SIG-M5 (cell line): ENCODE measurements at regions not wholly inside any gene's neighbourhood (a gene's known extent, or its start where the extent isn't known, plus 50 kb on each side); places are given as distances from the start of the nearest gene placed in this dataset.
"Not testable (repeated sequence)": the region's sequence is repeated elsewhere in the genome, so short reads cannot be mapped to it uniquely, and the experiment has no call there.

Source experiments
- DNase-seq: peaks from one replicate; lab custom pipeline; 2025; lab: John Stamatoyannopoulos, UW

GRCh38 chr1:229924639-229925038, 142.4 kb upstream of the GALNT2 start:
- no peak for DNase-seq

- DNase-seq: no peak
Observed at GRCh38 chr1:229928767-229929166, 138.3 kb upstream of the GALNT2 start.

- DNase-seq: not testable (repeated sequence)
Observed at GRCh38 chr1:229931751-229932150, 135.3 kb upstream of the GALNT2 start.

GRCh38 chr1:229935157-229935556, 131.9 kb upstream of the GALNT2 start:
- not testable (repeated sequence) for DNase-seq

GRCh38 chr1:229938551-229938950, 128.5 kb upstream of the GALNT2 start:
- DNase-seq: no peak

DNA sequence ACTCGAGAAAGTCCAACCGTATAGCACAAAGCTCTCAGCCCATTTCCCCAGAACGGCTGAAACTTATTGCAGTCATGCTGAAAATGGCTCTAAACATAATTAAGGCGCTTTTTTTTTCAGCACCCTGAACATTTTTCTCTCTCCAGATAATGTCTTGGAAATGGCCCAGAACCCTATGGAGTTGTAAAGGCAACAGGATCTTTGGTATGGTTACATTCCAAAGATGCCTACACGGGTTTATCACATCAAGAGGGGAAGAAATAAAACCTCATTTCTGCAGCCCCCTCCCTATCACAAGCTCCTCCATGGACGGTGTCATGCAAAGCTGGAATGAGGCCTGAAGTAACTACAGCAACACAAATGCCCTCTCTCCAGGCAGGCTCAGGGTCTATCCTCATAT, 126.4 kb upstream of the GALNT2 start:
- DNase-seq: no peak

DNA sequence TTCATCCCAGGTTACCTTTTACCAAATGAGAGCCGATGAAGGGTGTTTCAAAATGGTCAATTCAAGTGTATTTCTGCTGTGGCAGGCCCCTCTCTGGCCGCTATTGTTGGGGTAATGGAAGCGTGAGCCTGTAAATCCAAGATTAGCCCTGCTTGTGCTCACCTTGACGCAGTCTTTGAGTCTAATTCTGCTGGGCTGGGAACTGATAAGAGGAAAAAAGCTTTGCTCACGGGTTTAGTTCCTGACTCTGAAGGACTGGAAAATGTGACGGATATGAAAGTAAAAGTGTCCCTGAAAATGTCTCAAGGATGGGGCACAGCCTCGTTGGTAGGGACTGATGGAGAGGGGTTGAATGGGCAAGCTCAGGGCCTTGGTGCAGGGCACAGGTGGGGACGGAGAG, 125.9 kb upstream of the GALNT2 start:
- DNase-seq: no peak

GRCh38 chr1:229941831-229942230, 125.2 kb upstream of the GALNT2 start:
- DNase-seq: no peak

DNA sequence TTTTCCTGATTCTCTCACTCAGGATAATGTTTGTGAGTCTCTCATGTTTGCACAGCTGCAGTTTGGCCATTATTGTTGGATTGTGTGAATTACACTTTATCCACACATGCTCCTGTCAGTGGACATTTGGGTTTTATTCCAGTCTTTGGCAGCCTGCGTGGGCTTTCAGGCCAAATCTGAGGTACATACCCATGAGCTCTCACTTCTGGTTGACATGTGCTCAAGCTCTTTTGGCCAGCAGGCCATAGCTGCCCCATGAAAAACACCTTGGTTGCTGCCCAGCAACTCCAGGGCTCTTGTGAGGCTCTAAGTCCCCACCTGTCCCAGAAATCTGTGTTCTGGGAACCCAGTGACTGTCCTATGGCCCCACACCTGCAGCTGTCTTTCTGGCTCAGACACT, 124.5 kb upstream of the GALNT2 start:
- no peak for DNase-seq

DNA sequence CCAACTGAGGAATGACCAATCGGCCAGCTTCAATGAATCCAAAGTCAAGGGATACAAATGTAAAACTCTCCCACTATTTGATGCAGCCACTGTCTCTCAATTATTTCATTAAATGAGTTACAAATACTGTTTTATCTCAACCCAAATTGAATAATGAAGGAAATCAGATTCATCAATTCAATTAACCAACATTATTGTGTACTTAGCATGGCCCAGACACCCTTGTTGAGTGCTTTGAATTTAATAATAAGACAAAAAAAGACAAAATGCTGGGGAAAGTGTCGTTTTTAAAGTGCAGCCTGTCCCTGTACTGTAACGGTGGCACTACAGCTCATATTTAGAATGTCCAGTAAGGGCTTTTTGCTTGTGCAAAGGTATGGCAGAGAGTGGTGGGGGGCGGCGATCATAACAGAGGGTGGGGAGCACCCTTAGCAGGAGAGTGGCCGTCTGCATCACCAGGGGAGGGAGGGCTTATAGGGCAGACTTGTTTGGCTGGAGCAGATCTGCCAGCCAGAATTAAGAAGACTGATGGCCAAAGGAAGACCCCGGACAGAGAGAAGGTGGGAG, 123.8 kb upstream of the GALNT2 start:
- no peak for DNase-seq

- no peak for DNase-seq
Observed at GRCh38 chr1:229943988-229944743, 122.9 kb upstream of the GALNT2 start.

DNA sequence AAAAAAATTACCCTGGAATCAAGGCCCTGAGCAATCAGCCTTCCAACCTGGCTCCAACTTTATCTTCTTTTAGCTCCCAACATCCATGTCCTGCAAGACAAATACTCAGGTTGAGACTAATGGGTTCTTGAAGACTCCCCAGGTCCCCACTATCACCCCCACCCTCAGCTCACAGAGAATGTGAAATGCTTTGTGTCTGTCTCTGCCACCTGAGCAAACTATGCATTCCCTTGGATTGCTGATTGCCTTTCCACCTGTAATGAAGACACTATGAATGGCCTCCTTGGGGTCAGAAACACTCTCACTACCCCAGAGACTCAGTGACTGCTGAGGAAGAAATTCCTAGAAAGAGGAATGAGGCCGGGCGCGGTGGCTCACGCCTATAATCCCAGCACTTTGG, 121.2 kb upstream of the GALNT2 start:
- no peak for DNase-seq

DNA sequence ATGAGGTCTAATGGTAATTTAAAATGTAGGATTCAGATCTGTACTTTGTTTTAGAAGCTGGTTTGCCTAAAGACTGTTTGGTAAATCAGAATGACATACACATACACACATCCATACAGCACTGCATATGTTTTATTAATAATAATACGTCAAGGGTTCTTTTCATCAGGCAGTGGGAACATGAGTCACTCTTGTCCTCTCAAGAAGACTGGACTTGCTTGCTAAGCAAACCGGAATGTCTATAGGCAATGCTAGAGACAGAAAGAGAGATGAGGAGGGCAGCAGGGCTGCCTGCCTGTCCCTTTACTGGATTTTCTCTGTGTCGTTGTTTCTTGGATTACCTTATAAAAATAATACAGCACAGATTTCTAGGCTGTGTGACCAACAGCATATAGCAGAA, 119.1 kb upstream of the GALNT2 start:
- DNase-seq: no peak

DNA sequence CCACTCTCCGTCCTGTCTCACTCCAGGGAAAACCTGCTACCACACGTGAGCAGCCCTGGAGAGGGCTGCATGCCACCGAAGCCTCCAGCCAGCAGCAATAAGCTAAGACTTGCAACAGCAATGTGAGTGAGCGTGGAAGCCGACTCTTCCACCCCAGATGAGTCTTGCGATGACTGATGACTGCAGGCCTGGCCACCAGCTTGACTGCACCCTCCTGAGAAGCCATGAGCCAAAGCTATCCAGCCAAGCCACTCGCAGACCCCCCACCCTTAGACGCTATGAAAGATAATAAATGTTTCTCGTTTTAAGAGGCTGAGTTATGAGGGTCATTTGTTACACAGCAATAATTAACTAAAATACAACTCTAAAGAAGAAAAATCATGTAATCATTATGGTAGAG, 118.6 kb upstream of the GALNT2 start:
- no peak for DNase-seq

- no peak for DNase-seq
Observed at GRCh38 chr1:229949500-229949899, 117.5 kb upstream of the GALNT2 start.

DNA sequence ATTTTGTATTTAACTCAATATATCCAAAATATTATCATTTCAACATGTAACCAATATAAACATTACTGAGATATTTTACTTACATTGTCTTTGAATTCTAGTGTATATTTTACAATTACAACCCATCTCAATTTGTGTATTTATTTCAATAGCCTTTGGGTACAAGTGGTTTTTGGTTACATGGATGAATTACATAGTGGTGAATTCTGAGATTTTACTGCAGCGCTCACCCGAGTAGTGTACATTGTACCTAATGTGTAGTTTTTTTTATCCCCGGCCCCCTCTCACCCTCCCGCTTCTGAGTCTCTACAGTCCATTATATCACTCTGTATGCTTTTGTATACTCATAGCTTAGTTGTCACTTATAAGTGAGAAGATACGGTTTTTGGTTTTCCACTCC, 117.0 kb upstream of the GALNT2 start:
- no peak for DNase-seq

DNA sequence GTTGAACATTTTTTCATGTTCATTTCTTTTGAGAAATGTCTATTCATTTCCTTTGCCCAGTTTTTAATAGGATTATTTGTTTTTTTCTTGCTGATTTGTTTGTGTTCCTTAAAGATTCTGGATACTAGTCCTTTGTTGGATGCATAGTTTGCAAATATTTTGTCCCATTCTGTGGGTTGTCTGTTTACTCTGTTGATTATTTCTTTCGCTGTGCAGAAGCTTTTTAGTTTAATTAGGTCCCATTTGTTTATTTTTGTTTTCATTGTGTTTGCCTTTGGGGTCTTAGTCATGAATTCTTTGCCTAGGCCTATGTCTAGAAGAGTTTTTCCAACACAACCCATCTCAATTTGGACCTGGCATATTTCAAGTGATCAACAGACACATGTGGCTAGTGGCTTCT, 116.1 kb upstream of the GALNT2 start:
- DNase-seq: no peak

GRCh38 chr1:229951856-229952534, 115.0 kb upstream of the GALNT2 start:
- no peak for DNase-seq

DNA sequence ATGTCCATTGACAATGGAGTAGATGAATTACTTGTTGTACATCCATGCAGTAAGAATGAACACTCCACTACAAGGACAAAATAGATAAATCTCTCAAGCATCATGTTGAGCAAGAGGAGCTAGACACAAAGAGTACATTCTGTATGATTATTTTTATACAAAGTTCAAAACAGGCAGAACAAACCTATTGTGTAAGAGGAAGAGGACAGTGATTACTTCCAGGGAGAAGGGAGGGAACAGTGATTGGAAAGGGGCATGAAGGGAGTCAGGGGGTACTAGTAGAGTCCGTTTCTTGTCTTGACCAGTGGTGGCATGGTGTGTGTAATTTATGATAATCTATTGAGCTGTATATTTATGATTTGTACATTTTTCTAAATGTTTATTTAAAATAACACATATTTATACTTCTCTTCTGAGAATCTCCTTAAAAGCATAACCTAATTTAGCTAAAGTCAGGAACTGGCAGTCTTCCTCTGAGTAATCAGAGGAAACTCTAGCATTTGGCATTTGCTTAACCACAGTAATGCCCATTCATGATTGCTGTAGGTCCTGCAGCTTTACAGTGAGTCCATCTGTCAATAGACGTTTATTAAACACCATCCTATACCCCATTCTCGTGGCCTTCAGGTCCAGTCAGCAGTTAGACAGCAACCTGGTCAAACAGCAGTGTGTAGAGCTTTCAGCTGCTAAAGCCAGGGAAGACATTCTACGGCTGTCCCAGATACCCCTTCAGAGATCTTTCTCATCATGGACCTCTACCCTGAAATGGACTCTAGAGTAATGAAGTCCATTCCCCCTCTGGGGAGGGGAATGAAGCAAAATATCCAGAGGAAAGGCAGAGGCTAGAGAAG, 114.1 kb upstream of the GALNT2 start:
- DNase-seq: no peak

DNA sequence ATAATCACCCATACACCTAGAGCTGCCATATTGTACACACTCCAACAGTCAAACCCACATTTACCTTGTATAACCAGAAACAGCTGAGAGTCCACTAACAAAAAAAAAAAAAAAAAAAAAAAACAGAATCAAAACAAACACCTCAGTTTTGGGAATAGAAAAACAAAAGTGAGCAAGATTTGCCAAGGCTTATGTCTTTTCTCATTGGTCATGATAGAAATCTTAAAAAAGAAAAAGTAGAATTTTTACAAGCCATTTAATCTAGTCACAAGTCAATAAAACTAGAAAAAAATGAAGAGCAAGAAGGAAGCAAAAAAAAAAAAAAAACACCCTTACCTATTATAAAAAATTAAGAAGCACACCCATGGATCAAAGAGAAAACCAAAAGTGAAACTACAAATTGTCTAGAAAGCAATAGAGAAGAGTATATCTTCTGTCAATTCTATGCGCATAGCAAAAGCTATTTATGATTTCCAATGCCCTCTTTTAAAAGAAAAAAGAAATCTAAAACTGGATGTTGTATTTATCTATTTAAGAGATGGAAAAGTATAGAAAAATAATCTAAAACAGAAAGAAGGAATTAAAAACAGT, 113.2 kb upstream of the GALNT2 start:
- no peak for DNase-seq

DNA sequence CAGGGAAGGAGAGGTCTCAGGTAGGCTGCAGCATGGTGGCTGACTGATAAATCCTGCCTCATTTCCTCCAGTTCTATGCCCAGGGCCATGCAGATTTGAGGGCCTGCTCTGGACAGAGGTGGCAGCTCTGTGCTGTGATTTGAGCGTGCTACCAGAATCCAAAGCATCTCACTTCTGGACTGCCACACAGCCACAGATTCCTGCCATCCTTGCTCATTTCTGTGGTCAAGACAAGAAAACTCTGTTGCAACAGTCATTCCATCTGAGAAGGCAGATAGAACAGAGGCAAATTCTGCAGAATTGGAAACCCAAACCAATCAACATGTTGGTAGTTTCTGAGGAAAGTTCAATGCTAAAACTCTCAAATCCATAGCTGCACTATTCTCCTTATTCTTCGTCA, 102.8 kb upstream of the GALNT2 start:
- no peak for DNase-seq

DNA sequence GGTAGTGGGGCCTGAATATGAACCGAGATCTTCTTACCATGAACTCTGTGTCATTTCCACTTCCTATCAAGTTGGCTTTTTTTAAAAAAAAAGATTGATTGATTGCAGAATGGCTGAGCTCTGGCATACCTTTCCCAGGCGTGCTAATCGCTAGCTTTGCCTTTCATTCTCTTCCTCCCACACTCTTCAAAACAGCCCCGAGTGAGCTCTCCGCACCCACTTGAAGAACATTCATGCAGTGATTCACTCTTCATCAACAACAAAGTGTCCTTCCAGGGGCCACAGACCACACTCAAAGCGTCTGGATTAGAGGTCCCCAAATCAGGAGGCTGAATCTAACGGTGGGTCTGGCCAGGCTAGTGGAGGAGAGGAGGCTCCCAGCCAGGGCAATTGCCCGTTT, 96.3 kb upstream of the GALNT2 start:
- no peak for DNase-seq
